ENCODE measurements at regions not wholly inside any gene's neighbourhood (a gene's known extent, or its start where the extent isn't known, plus 50 kb on each side); places are given as distances from the start of the nearest gene placed in this dataset.

- no peaks in the 10 kb centered on the region for H3K36me3 ChIP-seq
- no peak overlapping the region for H3K27ac ChIP-seq
- H3K9me3 ChIP-seq = no peaks in the 10 kb centered on the region
- intact Hi-C loops (cut with DNase I; ENCODE audit: low total_unique reads) = no loop called here
- TF ChIP-seq POLR2A (IDR thresholded peaks at IDR 0.05) (no peak), CTCF (IDR thresholded peaks at IDR 0.05) (no peak), POLR2AphosphoS5 (IDR thresholded peaks at IDR 0.05) (no peak)
- no peaks in the 10 kb centered on the region for H3K4me1 ChIP-seq
- H3K27me3 ChIP-seq = peaks cover 0 to 1% of the 10 kb centered on the region in 2 donors
- no peak overlapping the region for H3K4me3 ChIP-seq
- peak in 1 of 2 donors; percentile 8 for DNase-seq (ENCODE audit: low spot score in 2 of 2)
These were observed 59.6 kb downstream of the RNF187 start for GRCh38 chr1:228546541-228547463.

- DNase-seq (ENCODE audit: low spot score in 2 of 2) = peak in 1 of 2 donors; percentile 11
- Histone ChIP-seq H3K27ac (no peak overlapping the region), H3K36me3 (no peaks in the 10 kb centered on the region), H3K27me3 (peaks cover 0 to 4% of the 10 kb centered on the region in 2 donors), H3K4me1 (no peaks in the 10 kb centered on the region), H3K4me3 (no peak overlapping the region), H3K9me3 (no peaks in the 10 kb centered on the region)
- intact Hi-C loops (cut with DNase I; ENCODE audit: low total_unique reads) = no loop called here
- no peak for TF ChIP-seq CTCF (IDR thresholded peaks at IDR 0.05)
- TF ChIP-seq POLR2AphosphoS5 (IDR thresholded peaks at IDR 0.05) = no peak
These were observed 60.2 kb downstream of the RNF187 start for GRCh38 chr1:228547464-228547792.

- Histone ChIP-seq H3K9me3 (no peaks in the 10 kb centered on the region), H3K4me1 (no peaks in the 10 kb centered on the region), H3K27ac (no peak overlapping the region), H3K27me3 (peaks cover 0 to 4% of the 10 kb centered on the region in 2 donors), H3K36me3 (no peaks in the 10 kb centered on the region), H3K4me3 (no peak overlapping the region)
- no peak for DNase-seq (ENCODE audit: low spot score in 2 of 2)
- TF ChIP-seq POLR2A (IDR thresholded peaks at IDR 0.05) = no peak
- intact Hi-C loops (cut with DNase I; ENCODE audit: low total_unique reads) = no loop called here
These were observed 61.6 kb downstream of the RNF187 start for GRCh38 chr1:228548788-228549187.

GRCh38 chr1:228552596-228553176 lies 65.5 kb downstream of the RNF187 start:
- Histone ChIP-seq H3K36me3 (no peaks in the 10 kb centered on the region), H3K4me3 (no peak overlapping the region), H3K27me3 (peaks cover 0 to 4% of the 10 kb centered on the region in 2 donors), H3K27ac (no peak overlapping the region), H3K4me1 (no peaks in the 10 kb centered on the region), H3K9me3 (peaks cover 0 to 8% of the 10 kb centered on the region in 2 donors)
- TF ChIP-seq CTCF (IDR thresholded peaks at IDR 0.05) (no peak), POLR2A (IDR thresholded peaks at IDR 0.05) (no peak), POLR2AphosphoS5 (IDR thresholded peaks at IDR 0.05) (no peak)
- intact Hi-C loops (cut with DNase I; ENCODE audit: low total_unique reads) = no loop called here
- peak in 1 of 2 donors; percentile 14 for DNase-seq (ENCODE audit: low spot score in 2 of 2)

GRCh38 chr1:228554107-228554506 lies 66.9 kb downstream of the RNF187 start:
- H3K27me3 ChIP-seq = peaks cover 0 to 4% of the 10 kb centered on the region in 2 donors
- H3K36me3 ChIP-seq = no peaks in the 10 kb centered on the region
- H3K4me1 ChIP-seq = no peaks in the 10 kb centered on the region
- TF ChIP-seq CTCF (IDR thresholded peaks at IDR 0.05) (no peak), POLR2AphosphoS5 (IDR thresholded peaks at IDR 0.05) (no peak), POLR2A (IDR thresholded peaks at IDR 0.05) (no peak)
- peaks cover 0 to 8% of the 10 kb centered on the region in 2 donors for H3K9me3 ChIP-seq
- peak in 1 of 2 donors; percentile 10 for DNase-seq (ENCODE audit: low spot score in 2 of 2)
- intact Hi-C loops (cut with DNase I; ENCODE audit: low total_unique reads) = no loop called here
- no peak overlapping the region for H3K27ac ChIP-seq
- H3K4me3 ChIP-seq = no peak overlapping the region

All from breast epithelium (tissue), 4 donors.